ENCODE measurements at regions not wholly inside any gene's neighbourhood (a gene's known extent, or its start where the extent isn't known, plus 50 kb on each side); places are given as distances from the start of the nearest gene placed in this dataset.

GRCh38 chr6:93136111-93136510 is 283.2 kb downstream of the EPHA7 start:
- Histone ChIP-seq H3K4me1 (ENCODE audit: control insufficient read depth, insufficient read depth, low read length) (no peaks in the 10 kb centered on the region), H3K36me3 (ENCODE audit: control insufficient read depth, insufficient read depth, low read length) (no peaks in the 10 kb centered on the region), H3K27me3 (ENCODE audit: control insufficient read depth, insufficient read depth, low read length) (no peaks in the 10 kb centered on the region), H3K27ac (ENCODE audit: low read depth, low read length) (no peak overlapping the region), H3K9me3 (ENCODE audit: control insufficient read depth, insufficient read depth, low read length) (no peaks in the 10 kb centered on the region), H3K4me3 (ENCODE audit: low read depth, low read length) (no peak overlapping the region)
- DNase-seq (ENCODE audit: low read depth in 4 of 6, low spot score in 6 of 6), result no peak
- WGBS (ENCODE audit: insufficient coverage), result 75% methylated on average over 1 of the region's 2 CpGs

- Histone ChIP-seq H3K9me3 (ENCODE audit: control insufficient read depth, insufficient read depth, low read length) (no peaks in the 10 kb centered on the region), H3K4me1 (ENCODE audit: control insufficient read depth, insufficient read depth, low read length) (no peaks in the 10 kb centered on the region), H3K27me3 (ENCODE audit: control insufficient read depth, insufficient read depth, low read length) (no peaks in the 10 kb centered on the region), H3K36me3 (ENCODE audit: control insufficient read depth, insufficient read depth, low read length) (no peaks in the 10 kb centered on the region), H3K27ac (ENCODE audit: low read depth, low read length) (no peak overlapping the region), H3K4me3 (ENCODE audit: low read depth, low read length) (no peak overlapping the region)
- 100% methylated on average over 1 of the region's 2 CpGs for WGBS (ENCODE audit: insufficient coverage)
- peak in 1 of 6 donors; percentile 69 for DNase-seq (ENCODE audit: low read depth in 4 of 6, low spot score in 6 of 6)
Measured at GRCh38 chr6:93124006-93124632, 295.2 kb downstream of the EPHA7 start.

- Histone ChIP-seq H3K27me3 (ENCODE audit: control insufficient read depth, insufficient read depth, low read length) (no peaks in the 10 kb centered on the region), H3K9me3 (ENCODE audit: control insufficient read depth, insufficient read depth, low read length) (no peaks in the 10 kb centered on the region), H3K4me3 (ENCODE audit: low read depth, low read length) (no peak overlapping the region), H3K4me1 (ENCODE audit: control insufficient read depth, insufficient read depth, low read length) (no peaks in the 10 kb centered on the region), H3K27ac (ENCODE audit: low read depth, low read length) (no peak overlapping the region), H3K36me3 (ENCODE audit: control insufficient read depth, insufficient read depth, low read length) (no peaks in the 10 kb centered on the region)
- no peak for DNase-seq (ENCODE audit: low read depth in 4 of 6, low spot score in 6 of 6)
- WGBS (ENCODE audit: insufficient coverage), result no CpG with 5 or more reads among the region's 2 CpGs
Measured at GRCh38 chr6:93123585-93123984, 295.8 kb downstream of the EPHA7 start.

- H3K27me3 ChIP-seq (ENCODE audit: control insufficient read depth, insufficient read depth, low read length), result no peaks in the 10 kb centered on the region
- H3K9me3 ChIP-seq (ENCODE audit: control insufficient read depth, insufficient read depth, low read length), result no peaks in the 10 kb centered on the region
- WGBS (ENCODE audit: insufficient coverage), result no CpG with 5 or more reads among the region's 1 CpG
- no peak for DNase-seq (ENCODE audit: low read depth in 4 of 6, low spot score in 6 of 6)
- no peaks in the 10 kb centered on the region for H3K4me1 ChIP-seq (ENCODE audit: control insufficient read depth, insufficient read depth, low read length)
- no peaks in the 10 kb centered on the region for H3K36me3 ChIP-seq (ENCODE audit: control insufficient read depth, insufficient read depth, low read length)
- H3K4me3 ChIP-seq (ENCODE audit: low read depth, low read length), result no peak overlapping the region
- no peak overlapping the region for H3K27ac ChIP-seq (ENCODE audit: low read depth, low read length)
Measured at GRCh38 chr6:93120154-93120742, 299.1 kb downstream of the EPHA7 start.

- DNase-seq (ENCODE audit: low read depth in 4 of 6, low spot score in 6 of 6), result no peak
- Histone ChIP-seq H3K36me3 (ENCODE audit: control insufficient read depth, insufficient read depth, low read length) (no peaks in the 10 kb centered on the region), H3K27me3 (ENCODE audit: control insufficient read depth, insufficient read depth, low read length) (no peaks in the 10 kb centered on the region), H3K27ac (ENCODE audit: low read depth, low read length) (no peak overlapping the region), H3K4me1 (ENCODE audit: control insufficient read depth, insufficient read depth, low read length) (no peaks in the 10 kb centered on the region), H3K4me3 (ENCODE audit: low read depth, low read length) (no peak overlapping the region), H3K9me3 (ENCODE audit: control insufficient read depth, insufficient read depth, low read length) (no peaks in the 10 kb centered on the region)
- no CpG with 5 or more reads among the region's 2 CpGs for WGBS (ENCODE audit: insufficient coverage)
Measured at GRCh38 chr6:93105907-93106306, 313.5 kb downstream of the EPHA7 start.

- Histone ChIP-seq H3K36me3 (ENCODE audit: control insufficient read depth, insufficient read depth, low read length) (no peaks in the 10 kb centered on the region), H3K4me1 (ENCODE audit: control insufficient read depth, insufficient read depth, low read length) (no peaks in the 10 kb centered on the region), H3K9me3 (ENCODE audit: control insufficient read depth, insufficient read depth, low read length) (no peaks in the 10 kb centered on the region), H3K27ac (ENCODE audit: low read depth, low read length) (no peak overlapping the region), H3K27me3 (ENCODE audit: control insufficient read depth, insufficient read depth, low read length) (no peaks in the 10 kb centered on the region), H3K4me3 (ENCODE audit: low read depth, low read length) (no peak overlapping the region)
- no CpG with 5 or more reads among the region's 3 CpGs for WGBS (ENCODE audit: insufficient coverage)
- no peak for DNase-seq (ENCODE audit: low read depth in 4 of 6, low spot score in 6 of 6)
Measured at GRCh38 chr6:93105017-93105416, 314.3 kb downstream of the EPHA7 start.

- Histone ChIP-seq H3K4me1 (ENCODE audit: control insufficient read depth, insufficient read depth, low read length) (no peaks in the 10 kb centered on the region), H3K36me3 (ENCODE audit: control insufficient read depth, insufficient read depth, low read length) (no peaks in the 10 kb centered on the region), H3K9me3 (ENCODE audit: control insufficient read depth, insufficient read depth, low read length) (no peaks in the 10 kb centered on the region), H3K27ac (ENCODE audit: low read depth, low read length) (no peak overlapping the region), H3K4me3 (ENCODE audit: low read depth, low read length) (no peak overlapping the region), H3K27me3 (ENCODE audit: control insufficient read depth, insufficient read depth, low read length) (no peaks in the 10 kb centered on the region)
- no CpG with 5 or more reads among the region's 1 CpG for WGBS (ENCODE audit: insufficient coverage)
- no peak for DNase-seq (ENCODE audit: low read depth in 4 of 6, low spot score in 6 of 6)
Measured at GRCh38 chr6:93104195-93104817, 315.1 kb downstream of the EPHA7 start.

- no peaks in the 10 kb centered on the region for H3K4me1 ChIP-seq (ENCODE audit: control insufficient read depth, insufficient read depth, low read length)
- WGBS (ENCODE audit: insufficient coverage), result 64% methylated on average over 6 of the region's 14 CpGs
- no peaks in the 10 kb centered on the region for H3K36me3 ChIP-seq (ENCODE audit: control insufficient read depth, insufficient read depth, low read length)
- H3K27ac ChIP-seq (ENCODE audit: low read depth, low read length), result no peak overlapping the region
- H3K4me3 ChIP-seq (ENCODE audit: low read depth, low read length), result peak overlapping the region; percentile 4
- peak in 2 of 6 donors; percentile 12 to 44 for DNase-seq (ENCODE audit: low read depth in 4 of 6, low spot score in 6 of 6)
- no peaks in the 10 kb centered on the region for H3K9me3 ChIP-seq (ENCODE audit: control insufficient read depth, insufficient read depth, low read length)
- no peaks in the 10 kb centered on the region for H3K27me3 ChIP-seq (ENCODE audit: control insufficient read depth, insufficient read depth, low read length)
Measured at GRCh38 chr6:93088621-93089501, 330.5 kb downstream of the EPHA7 start.

GRCh38 chr6:93087606-93088005 is 331.8 kb downstream of the EPHA7 start:
- no peaks in the 10 kb centered on the region for H3K9me3 ChIP-seq (ENCODE audit: control insufficient read depth, insufficient read depth, low read length)
- no CpG with 5 or more reads among the region's 2 CpGs for WGBS (ENCODE audit: insufficient coverage)
- no peak overlapping the region for H3K27ac ChIP-seq (ENCODE audit: low read depth, low read length)
- no peak for DNase-seq (ENCODE audit: low read depth in 4 of 6, low spot score in 6 of 6)
- H3K4me1 ChIP-seq (ENCODE audit: control insufficient read depth, insufficient read depth, low read length), result no peaks in the 10 kb centered on the region
- no peak overlapping the region for H3K4me3 ChIP-seq (ENCODE audit: low read depth, low read length)
- H3K36me3 ChIP-seq (ENCODE audit: control insufficient read depth, insufficient read depth, low read length), result no peaks in the 10 kb centered on the region
- H3K27me3 ChIP-seq (ENCODE audit: control insufficient read depth, insufficient read depth, low read length), result no peaks in the 10 kb centered on the region
